ENCODE measurements at regions not wholly inside any gene's neighbourhood (a gene's known extent, or its start where the extent isn't known, plus 50 kb on each side); places are given as distances from the start of the nearest gene placed in this dataset.
"Not testable (repeated sequence)": the region's sequence is repeated elsewhere in the genome, so short reads cannot be mapped to it uniquely, and the experiment has no call there.

GRCh38 chr1:60942291-60942690, 140.1 kb upstream of the NFIA start:
- H3F3A ChIP-seq (ENCODE audit: control insufficient read depth, insufficient read depth): no peaks in the 10 kb centered on the region
- peaks cover 9% of the 10 kb centered on the region; the same call in 1 of the 2 replicates for H3K27me3 ChIP-seq (ENCODE audit: control insufficient read depth, low read length)
- H3K27ac ChIP-seq (ENCODE audit: low read depth, low read length): no peak overlapping the region
- H3K79me2 ChIP-seq (ENCODE audit: control insufficient read depth, low read length): no peaks in the 10 kb centered on the region
- H3K36me3 ChIP-seq (ENCODE audit: control insufficient read depth, low read length): no peaks in the 10 kb centered on the region
- TF ChIP-seq, protein P1, sequence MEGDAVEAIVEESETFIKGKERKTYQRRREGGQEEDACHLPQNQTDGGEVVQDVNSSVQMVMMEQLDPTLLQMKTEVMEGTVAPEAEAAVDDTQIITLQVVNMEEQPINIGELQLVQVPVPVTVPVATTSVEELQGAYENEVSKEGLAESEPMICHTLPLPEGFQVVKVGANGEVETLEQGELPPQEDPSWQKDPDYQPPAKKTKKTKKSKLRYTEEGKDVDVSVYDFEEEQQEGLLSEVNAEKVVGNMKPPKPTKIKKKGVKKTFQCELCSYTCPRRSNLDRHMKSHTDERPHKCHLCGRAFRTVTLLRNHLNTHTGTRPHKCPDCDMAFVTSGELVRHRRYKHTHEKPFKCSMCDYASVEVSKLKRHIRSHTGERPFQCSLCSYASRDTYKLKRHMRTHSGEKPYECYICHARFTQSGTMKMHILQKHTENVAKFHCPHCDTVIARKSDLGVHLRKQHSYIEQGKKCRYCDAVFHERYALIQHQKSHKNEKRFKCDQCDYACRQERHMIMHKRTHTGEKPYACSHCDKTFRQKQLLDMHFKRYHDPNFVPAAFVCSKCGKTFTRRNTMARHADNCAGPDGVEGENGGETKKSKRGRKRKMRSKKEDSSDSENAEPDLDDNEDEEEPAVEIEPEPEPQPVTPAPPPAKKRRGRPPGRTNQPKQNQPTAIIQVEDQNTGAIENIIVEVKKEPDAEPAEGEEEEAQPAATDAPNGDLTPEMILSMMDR (IDR thresholded peaks at IDR 0.05; ENCODE audit: low read depth, low read length, poor library complexity, severe bottlenecking): no peak
- TF ChIP-seq EZH2phosphoT487 (IDR thresholded peaks at IDR 0.05; ENCODE audit: borderline replicate concordance, low read length): no peak
- H4K20me1 ChIP-seq (ENCODE audit: control insufficient read depth, insufficient read depth, low read depth, low read length): no peaks in the 10 kb centered on the region
- H3K4me1 ChIP-seq (ENCODE audit: control insufficient read depth, low read length): peaks cover 10% of the 10 kb centered on the region
- H3K9me3 ChIP-seq (ENCODE audit: control insufficient read depth, insufficient read depth, low read length): no peaks in the 10 kb centered on the region
- no peaks in the 10 kb centered on the region for H3K9me2 ChIP-seq (replicated peaks; ENCODE audit: control insufficient read depth, low read length)
- H3K4me3 ChIP-seq (ENCODE audit: low read length): no peak overlapping the region
- no peak overlapping the region for H3K4me2 ChIP-seq (ENCODE audit: low read length)

DNA sequence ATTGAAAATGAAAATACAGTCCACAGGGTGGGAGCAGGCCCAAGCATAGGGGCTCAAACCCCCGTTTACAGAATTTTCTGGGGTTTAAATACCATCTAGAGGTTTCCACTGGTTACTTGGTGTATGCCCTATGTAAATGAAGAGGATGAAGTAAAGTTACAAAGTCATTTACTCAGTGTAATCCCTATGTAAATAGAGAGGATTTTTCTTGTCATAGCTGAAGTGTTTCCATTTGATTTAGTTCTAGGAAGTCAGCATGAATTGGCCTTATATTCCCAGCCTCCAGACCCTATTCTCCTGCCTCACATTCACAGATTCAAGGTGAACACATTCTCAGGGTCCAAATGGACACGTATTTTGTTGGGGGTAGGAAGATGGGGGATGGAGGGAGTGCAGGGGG, 141.7 kb upstream of the NFIA start:
- H3K4me2 ChIP-seq (ENCODE audit: low read length); H3K27me3 ChIP-seq (ENCODE audit: control insufficient read depth, low read length); H3K4me1 ChIP-seq (ENCODE audit: control insufficient read depth, low read length); H3F3A ChIP-seq (ENCODE audit: control insufficient read depth, insufficient read depth); H3K9me2 ChIP-seq (replicated peaks; ENCODE audit: control insufficient read depth, low read length); H3K4me3 ChIP-seq (ENCODE audit: low read length); H3K9me3 ChIP-seq (ENCODE audit: control insufficient read depth, insufficient read depth, low read length); H3K36me3 ChIP-seq (ENCODE audit: control insufficient read depth, low read length); H4K20me1 ChIP-seq (ENCODE audit: control insufficient read depth, insufficient read depth, low read depth, low read length); H3K79me2 ChIP-seq (ENCODE audit: control insufficient read depth, low read length); H3K27ac ChIP-seq (ENCODE audit: low read depth, low read length): not testable (repeated sequence)

- Histone ChIP-seq H3K4me3 (ENCODE audit: low read length) (no peak overlapping the region), H3K9me3 (ENCODE audit: control insufficient read depth, insufficient read depth, low read length) (no peaks in the 10 kb centered on the region), H3F3A (ENCODE audit: control insufficient read depth, insufficient read depth) (no peaks in the 10 kb centered on the region), H3K79me2 (ENCODE audit: control insufficient read depth, low read length) (no peaks in the 10 kb centered on the region), H3K4me1 (ENCODE audit: control insufficient read depth, low read length) (peaks cover under 1% of the 10 kb centered on the region), H3K27ac (ENCODE audit: low read depth, low read length) (no peak overlapping the region), H3K4me2 (ENCODE audit: low read length) (no peak overlapping the region), H3K27me3 (ENCODE audit: control insufficient read depth, low read length) (0 out of 2 replicates have a peak, but pooled peaks cover 3% of the 10 kb centered on the region), H4K20me1 (ENCODE audit: control insufficient read depth, insufficient read depth, low read depth, low read length) (no peaks in the 10 kb centered on the region), H3K9me2 (replicated peaks; ENCODE audit: control insufficient read depth, low read length) (no peaks in the 10 kb centered on the region), H3K36me3 (ENCODE audit: control insufficient read depth, low read length) (no peaks in the 10 kb centered on the region)
- TF ChIP-seq EZH2phosphoT487 (IDR thresholded peaks at IDR 0.05; ENCODE audit: borderline replicate concordance, low read length): no peak
- TF ChIP-seq, protein P1 (IDR thresholded peaks at IDR 0.05; ENCODE audit: low read depth, low read length, poor library complexity, severe bottlenecking): no peak
Observed at GRCh38 chr1:60937720-60938119, 144.6 kb upstream of the NFIA start.

- no peak for TF ChIP-seq EZH2phosphoT487 (IDR thresholded peaks at IDR 0.05; ENCODE audit: borderline replicate concordance, low read length)
- TF ChIP-seq, protein P1 (IDR thresholded peaks at IDR 0.05; ENCODE audit: low read depth, low read length, poor library complexity, severe bottlenecking): no peak
- Histone ChIP-seq H3K4me1 (ENCODE audit: control insufficient read depth, low read length) (no peaks in the 10 kb centered on the region), H3K36me3 (ENCODE audit: control insufficient read depth, low read length) (no peaks in the 10 kb centered on the region), H3K9me2 (replicated peaks; ENCODE audit: control insufficient read depth, low read length) (no peaks in the 10 kb centered on the region), H3K27me3 (ENCODE audit: control insufficient read depth, low read length) (0 out of 2 replicates have a peak, but pooled peaks cover 3% of the 10 kb centered on the region), H3F3A (ENCODE audit: control insufficient read depth, insufficient read depth) (no peaks in the 10 kb centered on the region), H3K27ac (ENCODE audit: low read depth, low read length) (no peak overlapping the region), H3K9me3 (ENCODE audit: control insufficient read depth, insufficient read depth, low read length) (no peaks in the 10 kb centered on the region), H4K20me1 (ENCODE audit: control insufficient read depth, insufficient read depth, low read depth, low read length) (no peaks in the 10 kb centered on the region), H3K4me2 (ENCODE audit: low read length) (no peak overlapping the region), H3K79me2 (ENCODE audit: control insufficient read depth, low read length) (no peaks in the 10 kb centered on the region), H3K4me3 (ENCODE audit: low read length) (no peak overlapping the region)
Observed at GRCh38 chr1:60936591-60937342, 145.6 kb upstream of the NFIA start.

Data from DOHH2 (cell line).